SKM-1 (cell line): ENCODE measurements at regions not wholly inside any gene's neighbourhood (a gene's known extent, or its start where the extent isn't known, plus 50 kb on each side); places are given as distances from the start of the nearest gene placed in this dataset.
"Not testable (repeated sequence)": the region's sequence is repeated elsewhere in the genome, so short reads cannot be mapped to it uniquely, and the experiment has no call there.

Experiments used
- DNase-seq: peaks from one replicate; lab custom pipeline; 2025; ENCODE audit not compliant: unreplicated experiment; lab: John Stamatoyannopoulos, UW

DNA sequence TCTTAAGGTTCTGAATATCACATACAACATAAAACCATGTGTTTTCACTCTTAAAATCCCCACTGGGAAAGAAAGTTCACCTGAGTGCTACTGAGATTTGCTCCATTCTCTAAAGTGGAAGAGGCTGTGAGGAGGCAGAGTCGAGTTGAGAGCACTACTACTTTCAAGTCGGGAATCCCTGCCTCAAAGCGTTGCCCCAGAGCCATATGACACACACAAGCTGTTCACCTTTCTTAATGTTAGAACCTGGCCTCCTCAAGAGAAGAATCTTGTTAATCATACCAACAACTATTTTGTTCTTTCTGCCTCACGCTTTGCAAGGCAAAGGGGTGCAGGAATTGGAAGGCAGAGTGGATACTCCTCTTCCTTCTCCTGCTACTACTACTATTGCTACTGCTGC lies 149.7 kb upstream of the DAAM1 start:
- DNase-seq, result no peak

DNA sequence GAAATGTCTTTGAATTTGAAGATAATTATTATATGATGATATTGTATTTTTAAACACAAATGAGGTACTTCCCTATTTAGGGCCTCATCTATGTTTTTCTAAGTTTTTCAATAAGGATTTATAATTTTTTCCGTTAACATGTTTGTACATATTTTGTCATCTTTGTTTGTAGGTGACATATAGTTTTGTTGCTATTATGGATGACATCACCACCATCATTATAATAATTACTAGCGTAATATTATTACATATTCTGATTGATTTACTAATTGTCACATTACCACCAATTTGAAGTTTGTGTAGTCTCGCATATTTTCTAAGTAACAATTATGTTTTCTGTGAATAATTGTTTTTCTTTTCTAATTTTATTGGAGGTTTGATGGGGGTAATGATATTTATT lies 147.2 kb upstream of the DAAM1 start:
- no peak for DNase-seq

DNA sequence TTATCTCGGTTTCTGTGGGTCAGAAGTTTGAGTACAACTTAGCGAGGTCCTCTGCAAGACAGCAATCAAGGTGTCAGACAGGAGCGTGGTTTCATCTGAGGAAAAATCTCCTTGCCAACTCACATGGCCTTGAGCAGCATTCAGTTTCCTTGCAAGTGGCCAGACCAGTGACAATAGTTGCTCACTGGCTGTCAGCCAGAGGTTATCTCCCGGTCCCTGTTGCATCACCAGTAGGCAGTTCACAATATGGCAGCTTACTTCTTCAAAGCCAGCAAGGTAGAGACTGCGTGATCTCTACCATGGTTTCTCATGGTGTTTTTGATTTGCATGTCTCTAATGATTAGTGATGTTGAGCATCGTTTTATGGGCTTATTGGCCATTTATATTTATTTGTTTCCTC lies 143.8 kb upstream of the DAAM1 start:
- DNase-seq, result no peak

DNA sequence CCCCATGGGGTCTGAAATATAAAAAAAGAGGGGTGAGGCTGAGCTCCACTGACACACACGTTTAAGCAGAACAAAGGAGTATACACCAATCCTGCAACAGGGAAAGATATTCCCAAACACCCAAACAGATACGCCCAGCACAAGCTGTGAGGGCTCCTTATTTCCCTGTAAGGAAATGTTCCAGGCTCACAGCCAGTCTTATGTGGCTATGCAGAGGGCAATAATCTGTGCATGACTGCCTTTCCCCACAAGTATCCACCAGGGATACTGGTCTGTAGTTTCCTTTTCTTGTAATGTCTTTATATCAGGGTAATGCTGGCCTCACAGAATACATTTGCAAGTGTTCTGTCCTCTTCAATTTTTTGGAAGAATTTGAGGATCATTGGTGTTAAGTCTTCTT lies 141.7 kb upstream of the DAAM1 start:
- no peak for DNase-seq

DNA sequence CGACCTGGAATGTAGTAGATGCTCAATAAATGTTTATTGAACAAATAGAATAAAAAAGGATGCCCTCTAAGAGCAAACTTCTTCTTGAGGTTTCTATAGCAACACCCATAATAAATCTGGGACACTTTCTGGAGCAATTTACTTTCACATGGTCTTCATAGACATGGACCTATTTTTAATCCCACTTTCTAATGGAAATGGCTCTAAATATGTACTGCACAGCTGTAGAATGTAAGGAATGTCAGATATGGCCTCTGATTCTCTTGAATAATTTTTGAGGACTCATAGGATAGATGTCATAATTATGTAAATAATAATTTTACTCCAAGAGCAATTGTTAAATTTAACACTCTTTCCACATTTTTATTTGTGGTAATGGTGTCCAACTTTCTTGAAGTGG lies 133.5 kb upstream of the DAAM1 start:
- DNase-seq, result no peak

DNA sequence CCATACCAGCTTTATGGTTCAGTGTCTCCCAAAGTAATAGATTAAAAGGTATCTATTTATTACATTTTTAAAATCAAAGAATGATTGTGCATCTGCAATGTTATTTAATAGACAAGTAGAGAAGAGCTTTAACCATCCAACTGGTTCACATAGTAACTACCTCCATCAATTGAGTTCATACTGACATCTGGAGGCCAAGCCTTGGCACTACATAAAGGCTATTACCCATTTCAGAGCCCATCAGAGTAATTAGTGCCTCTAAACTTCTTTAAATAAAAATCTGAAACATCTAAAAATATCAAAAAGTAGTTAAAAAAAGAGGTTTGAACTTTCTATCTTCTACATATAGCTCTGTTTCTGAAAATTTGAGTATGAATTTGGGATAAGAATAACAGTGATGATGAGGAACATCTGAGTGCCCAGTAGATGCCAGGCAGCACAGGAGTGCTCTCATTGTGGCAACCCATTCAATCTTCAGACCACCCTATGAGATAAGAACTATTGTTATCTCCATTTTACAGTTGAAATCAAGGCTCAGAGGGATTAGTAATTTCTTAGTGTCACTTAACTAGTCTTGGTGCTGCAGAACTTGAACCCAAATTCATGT lies 132.9 kb upstream of the DAAM1 start:
- DNase-seq, result peak; percentile 2

DNA sequence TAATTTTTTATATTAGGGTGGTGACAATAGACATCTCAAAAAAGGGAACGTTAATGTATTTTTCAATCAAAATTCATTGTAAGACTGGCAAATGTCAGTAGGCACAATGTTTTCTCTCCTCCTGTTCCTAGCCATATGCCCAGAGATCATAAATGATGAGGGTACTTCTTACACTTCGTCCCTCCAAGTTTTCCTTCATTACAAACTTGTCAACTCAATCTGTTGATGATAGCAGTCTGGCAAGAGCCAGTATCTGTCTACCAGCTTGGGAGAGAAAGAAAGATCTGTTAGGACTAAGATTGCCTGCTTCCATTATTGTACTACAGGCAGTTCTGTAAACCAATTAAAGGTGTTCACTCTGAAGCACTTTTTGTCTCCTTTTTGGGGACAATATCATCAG lies 130.9 kb upstream of the DAAM1 start:
- no peak for DNase-seq

DNA sequence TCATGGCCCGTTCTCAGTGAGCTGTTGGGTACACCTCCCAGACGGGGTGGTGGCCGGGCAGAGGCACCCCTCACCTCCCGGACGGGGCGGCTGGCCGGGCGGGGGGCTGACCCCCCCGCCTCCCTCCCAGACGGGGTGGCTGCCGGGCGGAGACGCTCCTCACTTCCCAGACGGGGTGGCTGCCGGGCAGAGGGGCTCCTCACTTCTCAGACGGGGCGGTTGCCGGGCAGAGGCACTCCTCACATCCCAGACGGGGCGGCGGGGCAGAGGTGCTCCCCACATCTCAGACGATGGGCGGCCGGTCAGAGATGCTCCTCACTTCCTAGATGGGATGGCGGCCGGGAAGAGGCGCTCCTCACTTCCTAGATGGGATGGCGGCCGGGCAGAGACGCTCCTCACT lies 129.7 kb upstream of the DAAM1 start:
- DNase-seq, result not testable (repeated sequence)

DNA sequence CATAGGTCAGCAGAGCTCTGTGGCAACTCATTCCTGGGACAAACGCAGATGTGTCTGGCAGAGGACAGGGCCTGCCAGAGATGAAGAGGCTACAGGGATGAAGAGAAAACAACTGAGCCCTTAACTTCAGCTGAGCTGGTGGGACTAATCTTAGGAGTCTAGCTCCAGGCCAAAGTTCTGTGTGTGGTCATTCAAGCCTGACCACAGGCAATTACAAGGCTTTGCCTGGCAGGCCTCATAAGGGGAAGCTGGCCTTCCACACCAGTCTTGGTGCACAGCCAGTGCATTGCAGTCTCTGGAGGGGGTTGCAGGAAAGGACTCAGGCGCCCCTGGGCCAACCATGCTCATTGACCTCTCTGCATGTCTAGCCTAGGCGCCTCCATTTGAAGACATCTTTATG lies 127.6 kb upstream of the DAAM1 start:
- no peak for DNase-seq

DNA sequence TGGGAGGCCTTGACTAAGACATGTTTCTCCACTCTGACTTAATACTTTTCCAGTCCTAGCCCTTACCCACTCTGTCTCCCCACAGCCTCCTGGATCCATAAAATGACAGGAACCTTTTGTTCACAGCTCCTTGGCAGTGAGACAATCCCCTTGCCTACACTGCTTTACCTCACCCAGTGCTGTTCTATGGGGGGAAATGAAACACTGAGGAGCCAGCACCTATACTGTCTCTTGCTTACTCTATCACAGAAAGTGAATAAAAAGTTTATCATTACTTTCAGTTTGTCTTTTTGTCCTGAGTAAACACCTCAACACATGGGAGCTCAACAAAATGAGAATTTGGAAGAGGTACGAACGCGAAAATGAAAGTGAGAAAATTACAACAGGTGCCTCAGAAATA lies 127.2 kb upstream of the DAAM1 start:
- no peak for DNase-seq

DNA sequence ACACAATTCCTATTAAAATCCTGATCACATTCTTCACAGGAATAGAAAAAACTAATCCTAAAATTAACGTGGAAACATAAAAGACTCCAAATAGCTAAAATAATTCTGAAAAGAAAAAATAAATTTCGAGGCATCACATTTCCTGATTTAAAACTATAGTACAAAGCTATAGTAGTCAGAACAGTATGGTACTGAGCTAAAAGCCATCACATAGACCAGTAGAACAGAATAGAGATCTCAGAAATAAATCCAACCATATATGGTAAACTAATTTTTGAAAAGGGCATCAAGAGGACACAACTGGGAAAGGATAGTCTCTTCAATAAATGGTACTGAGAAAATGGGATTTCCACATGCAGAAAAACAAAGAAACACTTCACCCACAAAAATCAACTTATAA lies 125.2 kb upstream of the DAAM1 start:
- no peak for DNase-seq

DNA sequence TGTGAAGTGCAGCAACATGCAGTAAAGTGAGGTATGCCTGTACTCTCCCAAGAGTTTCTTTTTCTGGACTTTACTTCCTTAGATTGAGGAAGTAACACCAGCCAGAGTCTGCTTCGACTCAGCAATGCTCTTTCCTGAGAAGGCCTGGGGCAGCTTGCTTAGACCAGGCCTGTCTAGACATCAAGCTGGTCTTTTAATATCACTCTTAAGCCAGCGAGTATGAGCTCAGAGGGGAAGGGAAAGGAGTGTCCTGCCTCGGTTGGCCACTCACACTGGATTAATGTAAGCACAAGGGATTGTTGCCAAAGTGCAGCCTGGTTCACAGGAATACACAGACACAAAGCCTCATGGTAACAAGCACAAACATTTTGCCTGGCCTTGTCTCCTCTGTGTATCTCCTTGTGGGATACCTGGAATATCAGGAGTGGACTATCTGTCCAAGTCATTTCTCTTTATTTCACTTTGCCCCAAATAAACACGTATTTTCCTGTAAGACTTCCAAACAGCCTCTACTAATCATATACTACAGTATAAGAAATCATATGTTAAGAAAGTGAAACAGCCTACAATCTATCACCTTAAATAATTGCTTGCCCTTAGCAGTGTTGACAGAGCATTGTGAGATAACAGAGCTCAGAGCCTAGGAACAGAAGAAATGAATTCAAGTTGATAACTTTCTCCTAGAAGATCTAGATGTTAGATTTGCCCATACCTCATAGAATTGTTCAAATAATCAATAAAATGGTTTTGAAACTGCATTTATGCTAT lies 121.2 kb upstream of the DAAM1 start:
- DNase-seq, result no peak

DNA sequence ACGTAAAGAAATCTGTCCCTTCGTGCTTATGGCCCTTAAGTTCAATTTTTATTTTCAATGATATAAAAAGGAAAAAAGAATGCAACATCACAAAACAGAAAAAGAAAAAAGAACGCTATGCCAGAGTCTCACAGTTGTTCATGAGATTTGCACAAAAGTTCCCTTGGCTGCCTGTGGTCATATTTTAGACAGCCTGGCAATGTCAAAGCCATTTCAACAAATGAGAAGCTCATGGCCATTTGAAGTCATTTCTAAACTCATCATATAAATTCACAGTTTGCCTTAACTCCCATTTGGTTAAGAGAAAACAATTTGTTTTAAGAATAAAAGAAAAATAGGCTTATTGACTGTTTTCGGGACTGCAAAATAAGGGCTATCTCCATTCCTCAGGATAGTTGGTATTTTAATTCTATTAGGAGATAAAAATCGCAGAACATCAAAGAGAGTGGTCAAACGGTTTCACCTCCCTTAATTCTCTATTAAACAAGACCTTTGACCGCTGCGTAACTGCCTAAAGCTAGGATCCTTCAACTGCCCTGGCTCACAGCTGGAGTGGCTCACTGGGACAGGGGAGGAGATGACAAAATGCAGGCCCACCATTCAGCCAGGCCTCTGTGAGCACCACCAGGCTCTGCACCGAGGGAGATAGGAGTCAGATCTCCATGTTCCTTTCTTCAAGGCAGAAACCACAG lies 119.2 kb upstream of the DAAM1 start:
- no peak for DNase-seq

DNA sequence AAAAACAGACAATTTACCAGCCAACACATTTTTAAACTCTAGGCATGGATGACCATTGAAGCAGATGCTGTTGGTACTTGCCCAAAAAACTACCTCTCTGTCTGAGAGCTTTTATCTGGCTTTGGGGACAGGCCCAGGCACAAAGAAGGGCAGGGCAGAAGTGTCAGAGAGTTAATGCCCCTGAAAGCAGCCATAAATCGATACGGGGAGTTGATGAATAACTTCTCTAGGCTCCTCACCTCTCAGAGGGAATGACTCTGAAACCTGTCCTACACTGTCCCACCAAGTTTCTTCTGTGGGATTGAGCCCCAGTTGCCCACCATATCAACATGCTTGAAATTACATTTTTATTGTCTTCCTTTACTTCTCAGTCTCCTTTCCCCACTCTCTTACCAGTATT lies 113.0 kb upstream of the DAAM1 start:
- DNase-seq, result no peak

DNA sequence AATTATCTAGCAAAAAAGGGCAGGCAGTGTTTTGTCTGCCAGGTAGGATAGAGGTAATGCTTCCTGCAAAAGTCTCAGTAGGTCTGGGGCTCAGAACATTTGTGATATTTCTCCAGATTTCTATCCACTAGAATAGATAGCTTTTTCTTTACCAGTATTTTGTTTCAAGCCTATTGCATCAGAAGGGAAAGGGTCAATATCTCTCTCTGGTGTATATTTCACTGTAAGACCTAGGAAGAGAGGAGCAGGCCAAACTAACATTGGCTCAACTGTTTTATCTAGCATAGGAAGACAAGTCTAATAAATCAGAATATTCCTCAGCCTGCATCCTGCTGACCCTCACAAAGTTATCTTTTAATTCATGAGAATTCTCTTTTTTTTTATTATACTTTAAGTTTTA lies 106.7 kb upstream of the DAAM1 start:
- no peak for DNase-seq

DNA sequence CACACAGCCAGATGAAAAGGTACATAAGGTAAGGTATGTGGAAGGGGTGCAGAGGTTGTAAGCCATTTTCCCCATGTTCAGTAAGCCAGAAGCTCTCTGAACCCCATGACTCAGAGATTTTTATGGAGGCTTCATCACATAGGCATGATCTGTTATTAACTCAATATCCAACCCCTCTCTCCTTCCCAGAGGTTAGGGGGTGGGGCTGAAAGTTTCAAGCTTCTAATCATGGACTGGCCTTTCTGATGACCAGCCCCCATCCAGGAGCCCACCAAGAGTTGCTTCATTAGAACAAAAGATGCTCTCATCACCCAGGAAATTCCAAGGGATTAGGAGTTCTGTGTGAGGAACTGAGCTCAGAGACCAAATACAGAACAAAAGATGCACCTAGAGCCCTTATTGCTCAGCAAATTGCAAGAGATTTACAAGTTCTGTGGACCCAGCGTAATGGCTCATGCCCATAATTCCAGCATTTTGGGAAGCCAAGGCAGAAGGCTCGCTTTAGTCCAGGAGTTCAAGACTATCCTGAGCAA lies 103.2 kb upstream of the DAAM1 start:
- DNase-seq, result no peak

DNA sequence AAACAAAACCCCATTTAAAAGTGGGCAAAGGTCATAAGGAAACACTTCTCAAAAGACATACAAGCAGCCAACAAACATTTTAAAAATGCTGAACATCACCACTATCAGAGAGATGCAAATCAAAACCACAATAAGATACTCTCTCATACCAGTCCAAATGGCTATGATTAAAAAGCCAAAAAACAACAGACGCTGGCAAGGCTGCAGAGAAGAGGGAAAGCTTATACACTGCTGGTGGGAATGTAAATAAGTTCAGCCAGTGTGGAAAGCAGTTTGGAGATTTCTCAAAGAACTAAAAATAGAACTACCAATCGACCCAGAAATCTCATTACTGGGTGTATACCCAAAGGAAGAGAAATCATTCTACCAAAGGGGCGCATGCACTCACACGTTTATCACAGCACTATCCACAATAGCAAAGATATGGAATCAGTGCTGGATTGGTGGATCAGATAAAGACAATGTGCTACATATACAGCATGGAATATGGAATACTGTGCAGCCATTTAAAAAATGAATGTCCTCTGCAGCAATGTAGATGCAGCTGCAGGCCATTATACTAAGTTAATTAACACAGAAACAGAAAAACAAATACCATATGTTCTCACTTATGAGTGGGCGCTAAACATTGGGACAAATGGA lies 102.1 kb upstream of the DAAM1 start:
- no peak for DNase-seq

DNA sequence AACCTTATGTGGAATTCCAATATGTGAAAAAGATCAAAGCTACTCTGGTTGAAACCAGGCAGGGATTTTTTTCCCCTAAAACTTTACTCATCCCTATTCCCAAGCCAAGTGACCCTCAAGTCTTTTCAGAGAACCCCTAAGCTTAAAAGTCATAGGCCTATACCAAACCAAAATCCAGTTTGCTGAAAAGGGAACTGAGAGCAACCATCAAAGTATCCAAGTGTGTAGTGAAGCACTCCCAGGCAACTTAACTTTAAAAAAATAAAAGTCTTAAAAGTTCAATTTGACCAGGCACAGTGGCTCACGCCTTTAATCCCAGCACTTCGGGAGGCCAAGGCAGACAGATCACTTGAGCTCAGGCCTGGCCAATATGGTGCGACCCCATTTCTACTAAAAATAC lies 101.2 kb upstream of the DAAM1 start:
- DNase-seq, result no peak

DNA sequence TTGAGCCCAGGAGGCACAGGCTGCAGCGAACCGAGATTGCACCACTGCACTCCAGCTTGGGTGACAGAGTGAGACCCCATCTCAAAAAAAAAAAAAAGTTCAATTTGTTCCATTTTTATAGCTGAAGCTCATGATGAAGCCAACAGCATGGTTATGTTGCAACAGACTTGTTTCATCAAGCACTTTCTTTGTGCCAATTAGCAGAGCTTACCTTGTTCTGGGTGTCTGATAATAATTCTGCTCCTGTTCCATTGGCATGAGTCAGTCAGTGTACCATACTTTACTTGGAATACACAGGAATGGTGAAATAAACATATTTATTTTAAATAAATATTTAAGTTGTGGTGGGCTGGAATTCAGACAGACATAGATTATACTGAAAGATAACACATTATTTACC lies 100.8 kb upstream of the DAAM1 start:
- DNase-seq, result no peak

DNA sequence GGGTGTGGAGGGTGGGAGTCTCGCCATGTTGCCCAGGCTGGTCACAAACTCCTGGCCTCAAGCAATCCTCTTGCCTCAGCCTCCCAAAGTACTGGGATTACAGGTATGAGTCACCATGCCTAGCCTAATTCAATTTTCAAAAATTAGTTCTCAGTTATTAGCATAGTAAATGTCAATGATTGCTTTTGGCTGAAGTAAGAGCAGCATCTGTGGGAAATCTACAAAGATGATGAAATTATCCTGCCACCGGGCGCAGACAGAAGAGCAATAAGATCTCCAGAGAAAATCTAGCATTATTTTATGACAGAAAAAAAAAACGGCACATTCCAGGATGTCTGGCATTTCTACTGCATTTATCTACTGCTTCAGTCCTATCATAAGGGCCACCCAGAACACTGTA lies 97.9 kb upstream of the DAAM1 start:
- no peak for DNase-seq

DNA sequence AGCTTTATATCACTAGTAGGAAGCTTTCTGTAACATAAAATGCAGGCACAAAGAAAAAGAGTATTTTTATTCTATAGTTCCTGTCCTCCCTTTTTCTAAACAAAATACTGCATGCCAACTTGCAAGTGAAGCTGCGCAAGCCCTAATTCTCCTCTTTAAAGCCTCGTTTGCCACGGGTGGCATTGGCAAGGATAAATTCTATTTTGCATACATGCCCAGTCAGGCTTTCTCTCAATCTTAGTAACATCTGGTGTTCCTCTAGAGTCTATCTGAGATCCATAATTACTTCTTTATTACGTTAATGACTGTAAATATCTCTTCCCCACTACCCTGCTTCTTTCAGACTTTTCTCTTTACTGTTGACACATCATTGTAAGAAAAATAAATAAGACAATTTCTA lies 97.1 kb upstream of the DAAM1 start:
- no peak for DNase-seq

DNA sequence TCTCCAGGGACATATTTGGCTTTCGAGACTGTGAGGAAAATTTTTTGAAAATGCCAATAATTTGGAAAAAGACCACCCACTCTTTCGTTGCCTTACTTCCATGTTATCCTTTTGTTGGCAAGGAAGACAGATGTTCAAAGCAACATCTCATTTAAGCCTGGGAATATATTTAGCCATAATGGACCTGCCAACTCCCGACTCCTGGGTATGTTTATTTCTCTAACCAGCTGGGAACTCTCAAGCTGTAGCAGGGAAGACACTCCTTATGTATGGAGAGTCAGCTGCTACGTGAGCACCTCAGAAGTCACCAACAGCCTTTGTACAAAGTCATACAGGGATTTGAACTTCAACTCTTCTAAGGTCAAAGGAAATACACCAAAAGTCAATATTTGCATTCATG lies 96.5 kb upstream of the DAAM1 start:
- DNase-seq, result no peak
